GM23338 (cell line): ENCODE measurements at regions not wholly inside any gene's neighbourhood (a gene's known extent, or its start where the extent isn't known, plus 50 kb on each side); places are given as distances from the start of the nearest gene placed in this dataset.

Source experiments
- ATAC-seq: fragments of 200-7000 bp; cut with Tn5 transposase; 3 replicates; pipeline ENCODE4 v1.9.1; 2020
- DNase-seq: peaks from one replicate; pipeline ENCODE4 v3.0.0-alpha.2; 2015; ENCODE audit warnings: low spot score
- H2AFZ ChIP-seq: fragments of 200-600 bp; sonication (generic); 2 replicates; pipeline ENCODE4 v1.8.0; 2016; ENCODE audit warnings: antibody characterized with exemption, mild to moderate bottlenecking, moderate library complexity
- H3F3A ChIP-seq: fragments of 200-600 bp; sonication (generic); replicated peaks from 2 replicates; pipeline ENCODE4 v1.8.0; 2017; ENCODE audit warnings: antibody characterized with exemption, mixed run types, low read depth
- H3K27ac ChIP-seq: fragments of 200-600 bp; sonication (generic); 2 replicates; pipeline ENCODE4 v1.6.1; 2016; ENCODE audit warnings: low read depth
- H3K27me3 ChIP-seq: fragments of 200-600 bp; sonication (generic); 2 replicates; pipeline ENCODE4 v1.8.0; 2016; ENCODE audit warnings: mild to moderate bottlenecking, mixed run types, moderate library complexity; ENCODE audit not compliant: insufficient read depth
- H3K36me3 ChIP-seq: fragments of 200-600 bp; sonication (generic); 2 replicates; pipeline ENCODE4 v1.8.0; 2016; ENCODE audit warnings: mild to moderate bottlenecking; ENCODE audit not compliant: insufficient read depth
- H3K4me1 ChIP-seq: fragments of 200-600 bp; sonication (generic); 2 replicates; pipeline ENCODE4 v1.8.0; 2016; ENCODE audit warnings: mild to moderate bottlenecking, moderate library complexity; ENCODE audit not compliant: insufficient read depth
- H3K4me2 ChIP-seq: fragments of 200-600 bp; sonication (generic); 2 replicates; pipeline ENCODE4 v1.7.1; 2017; ENCODE audit warnings: mixed run types
- H3K4me3 ChIP-seq: fragments of 200-600 bp; sonication (generic); 2 replicates; pipeline ENCODE4 v1.6.1; 2016; ENCODE audit warnings: mixed run types
- H3K79me2 ChIP-seq: fragments of 200-600 bp; sonication (generic); replicated peaks from 2 replicates; pipeline ENCODE4 v1.8.0; 2017; ENCODE audit warnings: mild to moderate bottlenecking; ENCODE audit not compliant: insufficient read depth
- H3K9me2 ChIP-seq: fragments of 200-600 bp; sonication (generic); 2 replicates; pipeline ENCODE4 v1.8.0; 2017; ENCODE audit not compliant: insufficient read depth
- H4K20me1 ChIP-seq: fragments of 200-600 bp; sonication (generic); replicated peaks from 2 replicates; pipeline ENCODE4 v1.8.0; 2017; ENCODE audit warnings: mild to moderate bottlenecking; ENCODE audit not compliant: insufficient read depth
- H3K27ac Mint-ChIP-seq: 2 replicates; pipeline ENCODE4 v1.8.0; 2020; ENCODE audit warnings: inconsistent platforms, mild to moderate bottlenecking, moderate library complexity, mixed read lengths
- H3K27me3 Mint-ChIP-seq: 3 replicates; pipeline ENCODE4 v1.8.0; 2022; ENCODE audit warnings: low read depth, mild to moderate bottlenecking, moderate library complexity, mixed read lengths, inconsistent platforms; ENCODE audit not compliant: insufficient read depth, poor library complexity
- H3K36me3 Mint-ChIP-seq: 3 replicates; pipeline ENCODE4 v1.8.0; 2021; ENCODE audit warnings: low read depth, mild to moderate bottlenecking, inconsistent platforms, moderate library complexity, mixed read lengths
- H3K4me1 Mint-ChIP-seq: 3 replicates; pipeline ENCODE4 v1.8.0; 2020; ENCODE audit warnings: mild to moderate bottlenecking, inconsistent platforms, mixed read lengths
- H3K4me3 Mint-ChIP-seq: 3 replicates; pipeline ENCODE4 v1.8.0; 2021; ENCODE audit warnings: moderate library complexity, mild to moderate bottlenecking, inconsistent platforms, mixed read lengths
- H3K9me3 Mint-ChIP-seq: 3 replicates; pipeline ENCODE4 v1.8.0; 2020; ENCODE audit warnings: moderate library complexity, mild to moderate bottlenecking, inconsistent platforms, mixed read lengths
- CREB1 ChIP-seq: fragments of 250-450 bp; sonication (Bioruptor Pico); IDR thresholded peaks from 2 replicates; pipeline ENCODE4 v1.5.0; 2020; ENCODE audit warnings: low read depth, mild to moderate bottlenecking, moderate library complexity
- EZH2 ChIP-seq: fragments of 200-600 bp; sonication (generic); IDR thresholded peaks from one replicate; pipeline ENCODE4 v1.8.0; 2017; ENCODE audit warnings: antibody characterized with exemption, mild to moderate bottlenecking, low read depth; ENCODE audit not compliant: unreplicated experiment
- EZH2phosphoT487 ChIP-seq: fragments of 200-600 bp; sonication (generic); IDR thresholded peaks from one replicate; pipeline ENCODE4 v1.8.1; 2018; ENCODE audit warnings: antibody characterized with exemption; ENCODE audit not compliant: unreplicated experiment
- JUNB ChIP-seq: IDR thresholded peaks from one replicate; pipeline ENCODE4 v1.6.1; 2016; ENCODE audit warnings: antibody characterized with exemption; ENCODE audit not compliant: unreplicated experiment
- NANOG ChIP-seq: IDR thresholded peaks from 2 replicates; pipeline ENCODE4 v1.6.1; 2016; ENCODE audit warnings: antibody characterized with exemption, borderline replicate concordance
- POLR2AphosphoS5 ChIP-seq: IDR thresholded peaks from 2 replicates; pipeline ENCODE4 v1.6.1; 2016; ENCODE audit warnings: antibody characterized with exemption, low read depth
- STAT1 ChIP-seq: IDR thresholded peaks from one replicate; pipeline ENCODE4 v1.6.1; 2016; ENCODE audit warnings: antibody characterized with exemption; ENCODE audit not compliant: unreplicated experiment
- ZNF114 ChIP-seq: fragments of 250-450 bp; sonication (Bioruptor Pico); IDR thresholded peaks from 2 replicates; pipeline ENCODE4 v1.5.0; 2020; ENCODE audit warnings: mild to moderate bottlenecking, moderate library complexity
- ZNF331 ChIP-seq: fragments of 250-450 bp; sonication (Bioruptor Pico); IDR thresholded peaks from 2 replicates; pipeline ENCODE4 v1.5.0; 2020; ENCODE audit warnings: low read depth, mild to moderate bottlenecking, moderate library complexity
- TF ChIP-seq, protein P1 (sequence below): fragments of 250-450 bp; sonication (Bioruptor Pico); IDR thresholded peaks from 2 replicates; pipeline ENCODE4 v1.5.0; 2020; ENCODE audit warnings: mild to moderate bottlenecking, moderate library complexity
- TF ChIP-seq, protein P2 (sequence below), 2 experiments: fragments of 200-600 bp in 1 of 2; sonication (generic) in 1 of 2; conservative IDR thresholded peaks; 2 replicates each; pipeline versions ENCODE4 v1.5.1 to v1.6.1; 2016 to 2017; ENCODE audit warnings: antibody characterized with exemption in 2 of 2, low read depth in 2 of 2, mild to moderate bottlenecking in 2 of 2, moderate library complexity in 1 of 2
- TF ChIP-seq, protein P3 (sequence below): IDR thresholded peaks from 2 replicates; pipeline ENCODE4 v1.6.1; 2016; ENCODE audit warnings: antibody characterized with exemption
- TF ChIP-seq, protein P4 (sequence below): IDR thresholded peaks from one replicate; pipeline ENCODE4 v1.6.1; 2018; ENCODE audit warnings: antibody characterized with exemption; ENCODE audit not compliant: unreplicated experiment

DNA sequence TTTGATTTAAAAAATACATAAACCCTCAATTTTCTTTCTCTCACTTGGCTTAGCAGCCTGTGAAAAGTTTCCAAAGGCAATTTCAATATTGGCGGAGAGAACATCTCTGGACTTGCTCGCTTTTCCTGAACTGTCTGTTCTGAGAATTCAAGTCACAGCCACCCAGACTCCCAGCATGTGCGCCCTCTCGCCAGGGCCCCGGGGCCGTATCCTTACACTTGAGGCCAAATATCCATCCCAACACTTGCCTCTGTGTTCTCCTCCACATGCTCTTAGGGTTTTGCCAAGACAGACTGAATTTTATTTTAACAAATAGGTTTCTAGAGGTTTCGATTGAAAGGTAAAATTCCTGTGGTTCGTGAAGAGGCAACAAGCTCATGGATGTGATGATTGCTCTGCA, 111.5 kb upstream of the GPR26 start (continued):
- TF ChIP-seq, protein P1, sequence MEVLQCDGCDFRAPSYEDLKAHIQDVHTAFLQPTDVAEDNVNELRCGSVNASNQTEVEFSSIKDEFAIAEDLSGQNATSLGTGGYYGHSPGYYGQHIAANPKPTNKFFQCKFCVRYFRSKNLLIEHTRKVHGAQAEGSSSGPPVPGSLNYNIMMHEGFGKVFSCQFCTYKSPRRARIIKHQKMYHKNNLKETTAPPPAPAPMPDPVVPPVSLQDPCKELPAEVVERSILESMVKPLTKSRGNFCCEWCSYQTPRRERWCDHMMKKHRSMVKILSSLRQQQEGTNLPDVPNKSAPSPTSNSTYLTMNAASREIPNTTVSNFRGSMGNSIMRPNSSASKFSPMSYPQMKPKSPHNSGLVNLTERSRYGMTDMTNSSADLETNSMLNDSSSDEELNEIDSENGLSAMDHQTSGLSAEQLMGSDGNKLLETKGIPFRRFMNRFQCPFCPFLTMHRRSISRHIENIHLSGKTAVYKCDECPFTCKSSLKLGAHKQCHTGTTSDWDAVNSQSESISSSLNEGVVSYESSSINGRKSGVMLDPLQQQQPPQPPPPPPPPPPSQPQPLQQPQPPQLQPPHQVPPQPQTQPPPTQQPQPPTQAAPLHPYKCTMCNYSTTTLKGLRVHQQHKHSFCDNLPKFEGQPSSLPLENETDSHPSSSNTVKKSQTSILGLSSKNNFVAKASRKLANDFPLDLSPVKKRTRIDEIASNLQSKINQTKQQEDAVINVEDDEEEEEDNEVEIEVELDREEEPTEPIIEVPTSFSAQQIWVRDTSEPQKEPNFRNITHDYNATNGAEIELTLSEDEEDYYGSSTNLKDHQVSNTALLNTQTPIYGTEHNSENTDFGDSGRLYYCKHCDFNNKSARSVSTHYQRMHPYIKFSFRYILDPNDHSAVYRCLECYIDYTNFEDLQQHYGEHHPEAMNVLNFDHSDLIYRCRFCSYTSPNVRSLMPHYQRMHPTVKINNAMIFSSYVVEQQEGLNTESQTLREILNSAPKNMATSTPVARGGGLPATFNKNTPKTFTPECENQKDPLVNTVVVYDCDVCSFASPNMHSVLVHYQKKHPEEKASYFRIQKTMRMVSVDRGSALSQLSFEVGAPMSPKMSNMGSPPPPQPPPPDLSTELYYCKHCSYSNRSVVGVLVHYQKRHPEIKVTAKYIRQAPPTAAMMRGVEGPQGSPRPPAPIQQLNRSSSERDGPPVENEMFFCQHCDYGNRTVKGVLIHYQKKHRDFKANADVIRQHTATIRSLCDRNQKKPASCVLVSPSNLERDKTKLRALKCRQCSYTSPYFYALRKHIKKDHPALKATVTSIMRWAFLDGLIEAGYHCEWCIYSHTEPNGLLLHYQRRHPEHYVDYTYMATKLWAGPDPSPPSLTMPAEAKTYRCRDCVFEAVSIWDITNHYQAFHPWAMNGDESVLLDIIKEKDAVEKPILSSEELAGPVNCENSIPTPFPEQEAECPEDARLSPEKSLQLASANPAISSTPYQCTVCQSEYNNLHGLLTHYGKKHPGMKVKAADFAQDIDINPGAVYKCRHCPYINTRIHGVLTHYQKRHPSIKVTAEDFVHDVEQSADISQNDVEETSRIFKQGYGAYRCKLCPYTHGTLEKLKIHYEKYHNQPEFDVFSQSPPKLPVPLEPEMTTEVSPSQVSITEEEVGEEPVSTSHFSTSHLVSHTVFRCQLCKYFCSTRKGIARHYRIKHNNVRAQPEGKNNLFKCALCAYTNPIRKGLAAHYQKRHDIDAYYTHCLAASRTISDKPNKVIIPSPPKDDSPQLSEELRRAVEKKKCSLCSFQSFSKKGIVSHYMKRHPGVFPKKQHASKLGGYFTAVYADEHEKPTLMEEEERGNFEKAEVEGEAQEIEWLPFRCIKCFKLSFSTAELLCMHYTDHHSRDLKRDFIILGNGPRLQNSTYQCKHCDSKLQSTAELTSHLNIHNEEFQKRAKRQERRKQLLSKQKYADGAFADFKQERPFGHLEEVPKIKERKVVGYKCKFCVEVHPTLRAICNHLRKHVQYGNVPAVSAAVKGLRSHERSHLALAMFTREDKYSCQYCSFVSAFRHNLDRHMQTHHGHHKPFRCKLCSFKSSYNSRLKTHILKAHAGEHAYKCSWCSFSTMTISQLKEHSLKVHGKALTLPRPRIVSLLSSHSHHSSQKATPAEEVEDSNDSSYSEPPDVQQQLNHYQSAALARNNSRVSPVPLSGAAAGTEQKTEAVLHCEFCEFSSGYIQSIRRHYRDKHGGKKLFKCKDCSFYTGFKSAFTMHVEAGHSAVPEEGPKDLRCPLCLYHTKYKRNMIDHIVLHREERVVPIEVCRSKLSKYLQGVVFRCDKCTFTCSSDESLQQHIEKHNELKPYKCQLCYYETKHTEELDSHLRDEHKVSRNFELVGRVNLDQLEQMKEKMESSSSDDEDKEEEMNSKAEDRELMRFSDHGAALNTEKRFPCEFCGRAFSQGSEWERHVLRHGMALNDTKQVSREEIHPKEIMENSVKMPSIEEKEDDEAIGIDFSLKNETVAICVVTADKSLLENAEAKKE (CRISPR knock-in tag) = no peak
- TF ChIP-seq ZNF114 (CRISPR knock-in tag) (no peak), STAT1 (no peak), EZH2phosphoT487 (no peak), CREB1 (CRISPR knock-in tag) (no peak)

DNA sequence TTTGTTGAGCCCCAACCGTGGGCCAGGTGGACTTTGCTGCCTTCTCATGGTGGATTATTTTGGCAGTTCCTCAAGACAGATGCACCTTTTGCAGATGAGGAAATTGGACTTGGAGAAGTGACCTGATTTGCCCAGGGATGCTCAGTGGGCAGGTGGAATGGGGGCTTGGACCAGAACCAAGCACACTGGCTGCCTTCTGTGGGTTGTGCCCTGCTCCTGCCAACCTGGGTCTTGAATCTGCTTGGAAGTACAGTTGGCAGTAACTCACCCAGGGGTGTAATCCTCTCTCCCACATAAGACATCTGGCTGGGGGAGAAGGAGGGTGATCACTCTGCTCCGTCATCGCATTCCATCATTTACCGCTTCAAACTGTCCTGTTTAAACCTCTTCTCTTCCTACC, 110.5 kb upstream of the GPR26 start:
- DNase-seq (no peak), ATAC-seq (no peak)
- Histone ChIP-seq H3K27ac (no peak overlapping the region), H3K4me2 (no peak overlapping the region), H3K27me3 (no peaks in the 10 kb centered on the region), H3K4me1 (no peaks in the 10 kb centered on the region), H4K20me1 (no peaks in the 10 kb centered on the region), H3K9me2 (no peaks in the 10 kb centered on the region), H3F3A (no peaks in the 10 kb centered on the region), H3K79me2 (no peaks in the 10 kb centered on the region), H3K4me3 (no peak overlapping the region), H2AFZ (no peak overlapping the region), H3K36me3 (no peaks in the 10 kb centered on the region)
- Mint-ChIP-seq H3K27me3 (peaks cover 7% of the 10 kb centered on the region), H3K4me1 (peaks cover 8% of the 10 kb centered on the region), H3K4me3 (no peak overlapping the region), H3K27ac (no peak overlapping the region), H3K36me3 (no peaks in the 10 kb centered on the region), H3K9me3 (no peaks in the 10 kb centered on the region)
- no peak for TF ChIP-seq ZNF331
- no peak for TF ChIP-seq CREB1 (CRISPR knock-in tag)
- TF ChIP-seq POLR2AphosphoS5 = no peak
- no peak for TF ChIP-seq EZH2phosphoT487
- TF ChIP-seq, protein P2, sequence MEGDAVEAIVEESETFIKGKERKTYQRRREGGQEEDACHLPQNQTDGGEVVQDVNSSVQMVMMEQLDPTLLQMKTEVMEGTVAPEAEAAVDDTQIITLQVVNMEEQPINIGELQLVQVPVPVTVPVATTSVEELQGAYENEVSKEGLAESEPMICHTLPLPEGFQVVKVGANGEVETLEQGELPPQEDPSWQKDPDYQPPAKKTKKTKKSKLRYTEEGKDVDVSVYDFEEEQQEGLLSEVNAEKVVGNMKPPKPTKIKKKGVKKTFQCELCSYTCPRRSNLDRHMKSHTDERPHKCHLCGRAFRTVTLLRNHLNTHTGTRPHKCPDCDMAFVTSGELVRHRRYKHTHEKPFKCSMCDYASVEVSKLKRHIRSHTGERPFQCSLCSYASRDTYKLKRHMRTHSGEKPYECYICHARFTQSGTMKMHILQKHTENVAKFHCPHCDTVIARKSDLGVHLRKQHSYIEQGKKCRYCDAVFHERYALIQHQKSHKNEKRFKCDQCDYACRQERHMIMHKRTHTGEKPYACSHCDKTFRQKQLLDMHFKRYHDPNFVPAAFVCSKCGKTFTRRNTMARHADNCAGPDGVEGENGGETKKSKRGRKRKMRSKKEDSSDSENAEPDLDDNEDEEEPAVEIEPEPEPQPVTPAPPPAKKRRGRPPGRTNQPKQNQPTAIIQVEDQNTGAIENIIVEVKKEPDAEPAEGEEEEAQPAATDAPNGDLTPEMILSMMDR (conservative IDR thresholded peaks at IDR 0.05; ENCODE audit: low read depth in 2 of 2) = no peak
- TF ChIP-seq, protein P3, sequence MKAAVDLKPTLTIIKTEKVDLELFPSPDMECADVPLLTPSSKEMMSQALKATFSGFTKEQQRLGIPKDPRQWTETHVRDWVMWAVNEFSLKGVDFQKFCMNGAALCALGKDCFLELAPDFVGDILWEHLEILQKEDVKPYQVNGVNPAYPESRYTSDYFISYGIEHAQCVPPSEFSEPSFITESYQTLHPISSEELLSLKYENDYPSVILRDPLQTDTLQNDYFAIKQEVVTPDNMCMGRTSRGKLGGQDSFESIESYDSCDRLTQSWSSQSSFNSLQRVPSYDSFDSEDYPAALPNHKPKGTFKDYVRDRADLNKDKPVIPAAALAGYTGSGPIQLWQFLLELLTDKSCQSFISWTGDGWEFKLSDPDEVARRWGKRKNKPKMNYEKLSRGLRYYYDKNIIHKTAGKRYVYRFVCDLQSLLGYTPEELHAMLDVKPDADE = no peak
- no peak for TF ChIP-seq NANOG
- TF ChIP-seq JUNB = no peak
- TF ChIP-seq, protein P4, sequence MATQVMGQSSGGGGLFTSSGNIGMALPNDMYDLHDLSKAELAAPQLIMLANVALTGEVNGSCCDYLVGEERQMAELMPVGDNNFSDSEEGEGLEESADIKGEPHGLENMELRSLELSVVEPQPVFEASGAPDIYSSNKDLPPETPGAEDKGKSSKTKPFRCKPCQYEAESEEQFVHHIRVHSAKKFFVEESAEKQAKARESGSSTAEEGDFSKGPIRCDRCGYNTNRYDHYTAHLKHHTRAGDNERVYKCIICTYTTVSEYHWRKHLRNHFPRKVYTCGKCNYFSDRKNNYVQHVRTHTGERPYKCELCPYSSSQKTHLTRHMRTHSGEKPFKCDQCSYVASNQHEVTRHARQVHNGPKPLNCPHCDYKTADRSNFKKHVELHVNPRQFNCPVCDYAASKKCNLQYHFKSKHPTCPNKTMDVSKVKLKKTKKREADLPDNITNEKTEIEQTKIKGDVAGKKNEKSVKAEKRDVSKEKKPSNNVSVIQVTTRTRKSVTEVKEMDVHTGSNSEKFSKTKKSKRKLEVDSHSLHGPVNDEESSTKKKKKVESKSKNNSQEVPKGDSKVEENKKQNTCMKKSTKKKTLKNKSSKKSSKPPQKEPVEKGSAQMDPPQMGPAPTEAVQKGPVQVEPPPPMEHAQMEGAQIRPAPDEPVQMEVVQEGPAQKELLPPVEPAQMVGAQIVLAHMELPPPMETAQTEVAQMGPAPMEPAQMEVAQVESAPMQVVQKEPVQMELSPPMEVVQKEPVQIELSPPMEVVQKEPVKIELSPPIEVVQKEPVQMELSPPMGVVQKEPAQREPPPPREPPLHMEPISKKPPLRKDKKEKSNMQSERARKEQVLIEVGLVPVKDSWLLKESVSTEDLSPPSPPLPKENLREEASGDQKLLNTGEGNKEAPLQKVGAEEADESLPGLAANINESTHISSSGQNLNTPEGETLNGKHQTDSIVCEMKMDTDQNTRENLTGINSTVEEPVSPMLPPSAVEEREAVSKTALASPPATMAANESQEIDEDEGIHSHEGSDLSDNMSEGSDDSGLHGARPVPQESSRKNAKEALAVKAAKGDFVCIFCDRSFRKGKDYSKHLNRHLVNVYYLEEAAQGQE = no peak
- TF ChIP-seq ZNF114 (CRISPR knock-in tag) = no peak
- TF ChIP-seq EZH2 = no peak
- TF ChIP-seq STAT1 = no peak
